GM19463 (cell line): ENCODE measurements at regions not wholly inside any gene's neighbourhood (a gene's known extent, or its start where the extent isn't known, plus 50 kb on each side); places are given as distances from the start of the nearest gene placed in this dataset.
"Not testable (repeated sequence)": the region's sequence is repeated elsewhere in the genome, so short reads cannot be mapped to it uniquely, and the experiment has no call there.

Experiments
- ATAC-seq: cut with Tn5 transposase; IDR thresholded peaks from one replicate; pipeline ENCODE4 v1.9.1; 2021; ENCODE audit warnings: mild to moderate bottlenecking, moderate library complexity; ENCODE audit not compliant: unreplicated experiment

- ATAC-seq: no peak
Observed at GRCh38 chrX:122625821-122626220, 558.3 kb upstream of the GRIA3 start.

- ATAC-seq: no peak
Observed at GRCh38 chrX:122626871-122627270, 557.2 kb upstream of the GRIA3 start.

- no peak for ATAC-seq
Observed at GRCh38 chrX:122641136-122641535, 542.9 kb upstream of the GRIA3 start.

GRCh38 chrX:122641826-122642225, 542.3 kb upstream of the GRIA3 start:
- ATAC-seq: no peak

- ATAC-seq: not testable (repeated sequence)
Observed at GRCh38 chrX:122655256-122655655, 528.8 kb upstream of the GRIA3 start.

- no peak for ATAC-seq
Observed at GRCh38 chrX:122666601-122667000, 517.5 kb upstream of the GRIA3 start.

- ATAC-seq: no peak
Observed at GRCh38 chrX:122667667-122668066, 516.4 kb upstream of the GRIA3 start.

- ATAC-seq: no peak
Observed at GRCh38 chrX:122703762-122704161, 480.3 kb upstream of the GRIA3 start.

- no peak for ATAC-seq
Observed at GRCh38 chrX:122739770-122740169, 444.3 kb upstream of the GRIA3 start.

- no peak for ATAC-seq
Observed at GRCh38 chrX:122770581-122770980, 413.5 kb upstream of the GRIA3 start.

GRCh38 chrX:122771933-122772332, 412.1 kb upstream of the GRIA3 start:
- no peak for ATAC-seq

GRCh38 chrX:122777766-122778165, 406.3 kb upstream of the GRIA3 start:
- no peak for ATAC-seq

GRCh38 chrX:122783918-122784317, 400.2 kb upstream of the GRIA3 start:
- ATAC-seq: no peak

- ATAC-seq: no peak
Observed at GRCh38 chrX:122787231-122787630, 396.8 kb upstream of the GRIA3 start.

GRCh38 chrX:122788216-122788615, 395.9 kb upstream of the GRIA3 start:
- no peak for ATAC-seq

GRCh38 chrX:122790376-122791095, 393.5 kb upstream of the GRIA3 start:
- no peak for ATAC-seq

GRCh38 chrX:122813876-122814275, 370.2 kb upstream of the GRIA3 start:
- ATAC-seq: no peak

- ATAC-seq: no peak
Observed at GRCh38 chrX:122816288-122816687, 367.8 kb upstream of the GRIA3 start.

GRCh38 chrX:122817321-122817955, 366.6 kb upstream of the GRIA3 start:
- ATAC-seq: no peak

GRCh38 chrX:122818068-122818467, 366.0 kb upstream of the GRIA3 start:
- ATAC-seq: no peak

- ATAC-seq: no peak
Observed at GRCh38 chrX:122833230-122833629, 350.8 kb upstream of the GRIA3 start.

- ATAC-seq: no peak
Observed at GRCh38 chrX:122835886-122836285, 348.2 kb upstream of the GRIA3 start.

- no peak for ATAC-seq
Observed at GRCh38 chrX:122850326-122850725, 333.8 kb upstream of the GRIA3 start.
